HG03378 (cell line): ENCODE measurements at regions not wholly inside any gene's neighbourhood (a gene's known extent, or its start where the extent isn't known, plus 50 kb on each side); places are given as distances from the start of the nearest gene placed in this dataset.
"Not testable (repeated sequence)": the region's sequence is repeated elsewhere in the genome, so short reads cannot be mapped to it uniquely, and the experiment has no call there.

Experiments
- ATAC-seq: cut with Tn5 transposase; IDR thresholded peaks from one replicate; pipeline ENCODE4 v1.9.1; 2021; ENCODE audit warnings: mild to moderate bottlenecking, moderate library complexity; ENCODE audit not compliant: unreplicated experiment

DNA sequence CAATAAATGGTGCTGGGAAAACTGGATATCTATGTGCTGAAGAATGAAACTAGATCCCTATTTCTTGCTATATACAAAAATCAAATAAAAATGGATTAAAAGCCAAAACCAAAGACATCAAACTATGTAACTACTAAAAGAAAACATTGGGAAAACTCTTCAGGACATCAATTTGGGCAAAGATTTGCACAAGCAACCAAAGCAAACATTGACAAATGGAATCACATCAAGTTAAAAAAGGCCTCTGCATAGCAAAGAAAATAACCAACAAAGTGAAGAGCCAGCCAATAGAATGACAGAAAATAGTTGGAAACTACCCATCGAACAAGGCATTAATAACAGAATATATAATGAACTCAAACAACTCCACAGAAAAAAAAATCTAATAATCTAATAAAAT, 1495.3 kb downstream of the SI start:
- ATAC-seq: no peak

DNA sequence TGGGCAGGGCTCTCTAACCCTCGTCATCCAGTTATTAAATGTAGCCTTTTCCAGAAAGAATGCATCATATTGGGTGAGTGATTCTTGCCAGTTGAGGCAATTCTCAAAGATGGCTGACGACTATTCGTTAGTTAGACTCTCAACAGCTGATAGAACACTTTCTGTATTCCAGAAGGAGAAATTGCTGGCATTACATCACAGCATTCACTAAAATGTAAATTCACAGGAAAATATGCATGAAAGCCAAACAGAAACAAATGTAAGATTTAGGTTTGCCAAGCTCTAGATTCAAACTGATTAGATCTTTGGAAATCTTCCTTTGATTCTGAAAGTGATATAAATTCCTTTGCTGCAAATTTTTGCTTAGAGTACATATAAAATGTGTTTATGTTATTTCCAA, 1501.0 kb downstream of the SI start:
- ATAC-seq: no peak

DNA sequence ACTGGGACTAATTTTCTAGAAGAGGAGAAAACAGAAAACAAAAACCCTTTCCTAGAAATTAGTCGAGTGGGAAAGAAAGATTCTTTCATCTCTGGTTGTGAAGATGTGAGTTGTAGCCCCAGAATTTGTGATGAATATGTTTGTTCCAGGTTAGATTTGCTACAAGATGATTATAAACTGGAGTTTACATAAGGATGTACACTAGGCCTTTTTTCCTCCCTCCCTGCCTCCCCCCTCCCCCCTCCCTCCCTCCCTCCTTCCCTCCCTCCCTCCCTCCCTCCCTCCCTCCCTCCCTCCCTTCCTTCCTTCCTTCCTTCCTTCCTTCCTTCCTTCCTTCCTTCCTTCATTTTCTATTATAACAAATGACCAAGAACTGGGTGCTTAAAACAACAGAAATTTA, 1502.0 kb downstream of the SI start:
- no peak for ATAC-seq

DNA sequence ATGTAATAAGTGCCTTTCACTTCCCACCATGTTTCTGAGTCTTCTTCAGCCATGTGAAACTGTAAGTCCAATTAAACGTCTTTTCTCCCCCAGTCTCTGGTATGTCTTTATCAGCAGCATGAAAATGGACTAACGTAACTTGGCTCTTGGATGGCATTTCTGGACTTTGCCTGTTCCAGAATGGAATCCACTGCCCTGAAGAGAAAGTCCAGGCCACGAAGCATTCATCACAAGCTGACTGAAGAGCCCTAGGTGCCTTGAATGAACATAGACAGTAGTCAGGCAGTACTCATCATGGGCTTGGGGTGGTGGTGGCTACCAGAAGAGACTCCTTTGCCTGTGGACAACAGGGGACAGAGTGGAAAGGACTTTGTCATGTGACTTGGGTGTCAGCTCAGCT, 1505.0 kb downstream of the SI start:
- ATAC-seq: no peak

DNA sequence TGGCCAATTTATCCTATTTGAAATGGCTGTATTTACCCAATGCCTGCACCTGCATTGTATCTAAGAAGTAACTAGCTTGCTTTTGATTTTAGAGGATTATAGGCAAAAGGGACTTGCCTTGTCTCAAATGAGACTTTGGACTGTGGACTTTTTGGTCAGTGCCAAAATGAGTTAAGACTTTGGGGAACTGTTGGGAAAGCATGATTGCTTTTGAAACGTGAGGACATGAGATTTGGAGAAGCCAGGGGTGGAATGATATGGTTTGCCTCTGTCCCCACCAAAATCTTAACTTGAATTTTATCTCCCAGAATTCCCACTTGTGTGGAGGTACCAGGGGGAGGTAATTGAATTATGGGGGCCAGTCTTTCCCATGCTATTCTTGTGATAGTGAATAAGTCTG, 1505.4 kb downstream of the SI start:
- ATAC-seq: no peak

DNA sequence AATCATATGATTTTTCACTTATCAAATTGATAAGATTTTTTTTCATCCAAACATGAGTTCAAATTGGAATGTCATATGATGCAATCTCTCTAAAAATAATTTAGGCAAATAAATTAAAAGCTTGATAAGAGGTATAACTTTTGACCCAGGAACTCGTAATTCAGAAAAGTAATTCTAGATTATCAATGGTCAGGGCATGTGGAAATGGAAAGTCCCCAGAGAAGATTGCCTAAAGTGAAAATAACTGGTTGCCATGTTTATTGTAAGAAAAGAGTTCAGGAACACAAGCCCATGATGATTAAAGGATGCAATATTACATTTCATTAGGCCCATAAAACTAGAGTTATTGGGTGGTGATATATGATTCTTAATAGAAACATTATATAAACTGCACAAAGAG, 1514.8 kb downstream of the SI start:
- ATAC-seq: no peak

DNA sequence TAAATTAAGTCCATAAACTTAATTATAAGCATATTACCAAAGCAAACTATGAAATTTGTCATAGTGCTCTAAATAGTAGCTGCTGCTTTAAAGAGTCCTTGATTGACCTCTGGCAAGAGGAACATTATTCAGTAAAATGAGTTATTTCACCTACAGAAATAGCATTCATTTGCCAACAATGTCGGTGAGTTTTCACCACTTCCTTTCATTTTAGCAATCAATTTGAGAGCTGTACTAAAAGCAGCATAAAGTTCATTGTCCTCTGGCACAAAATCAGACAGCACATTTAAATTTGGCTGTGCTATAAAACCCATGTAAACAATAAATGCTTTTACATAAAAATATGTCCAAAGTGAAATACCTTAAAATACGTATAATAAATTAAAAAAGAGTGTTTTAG, 1515.7 kb downstream of the SI start:
- no peak for ATAC-seq

DNA sequence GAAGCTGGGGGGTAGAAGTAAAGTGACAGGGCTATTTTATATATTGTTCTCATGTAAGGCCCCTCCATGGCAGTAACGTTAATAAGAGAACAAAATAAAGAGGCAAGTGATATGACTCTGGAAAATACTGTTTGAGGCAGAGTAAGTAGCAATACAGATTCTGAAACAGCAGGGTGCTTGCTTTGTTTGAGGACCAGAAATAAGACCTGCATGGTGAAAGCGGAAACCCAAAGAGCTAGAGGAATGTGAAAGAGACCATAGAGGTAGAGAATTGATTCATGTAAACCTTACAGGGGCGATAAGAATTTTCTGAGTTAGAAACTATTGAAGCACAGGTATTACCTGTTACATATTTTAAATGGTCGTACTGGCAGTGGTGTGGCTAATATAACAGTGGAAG, 1517.1 kb downstream of the SI start:
- no peak for ATAC-seq

DNA sequence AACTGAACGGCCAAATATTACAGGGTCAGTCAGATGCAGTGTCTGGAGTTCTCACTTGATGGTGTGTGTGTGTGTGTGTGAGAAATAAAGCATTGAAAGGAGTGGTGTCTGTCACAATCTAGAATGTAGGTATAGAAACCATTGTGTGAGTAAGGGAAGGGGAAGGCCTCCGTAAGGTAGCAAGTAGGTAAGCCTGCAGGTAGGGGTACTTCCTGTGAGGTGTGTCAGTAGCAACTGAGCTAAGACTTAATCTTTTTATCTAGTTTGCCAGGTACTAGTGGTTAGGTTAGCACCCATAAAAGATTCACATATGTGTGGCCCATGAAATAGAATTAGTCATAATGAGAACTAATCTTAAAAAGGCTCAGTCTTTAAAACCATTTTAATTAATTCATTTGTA, 1517.8 kb downstream of the SI start:
- ATAC-seq: no peak

DNA sequence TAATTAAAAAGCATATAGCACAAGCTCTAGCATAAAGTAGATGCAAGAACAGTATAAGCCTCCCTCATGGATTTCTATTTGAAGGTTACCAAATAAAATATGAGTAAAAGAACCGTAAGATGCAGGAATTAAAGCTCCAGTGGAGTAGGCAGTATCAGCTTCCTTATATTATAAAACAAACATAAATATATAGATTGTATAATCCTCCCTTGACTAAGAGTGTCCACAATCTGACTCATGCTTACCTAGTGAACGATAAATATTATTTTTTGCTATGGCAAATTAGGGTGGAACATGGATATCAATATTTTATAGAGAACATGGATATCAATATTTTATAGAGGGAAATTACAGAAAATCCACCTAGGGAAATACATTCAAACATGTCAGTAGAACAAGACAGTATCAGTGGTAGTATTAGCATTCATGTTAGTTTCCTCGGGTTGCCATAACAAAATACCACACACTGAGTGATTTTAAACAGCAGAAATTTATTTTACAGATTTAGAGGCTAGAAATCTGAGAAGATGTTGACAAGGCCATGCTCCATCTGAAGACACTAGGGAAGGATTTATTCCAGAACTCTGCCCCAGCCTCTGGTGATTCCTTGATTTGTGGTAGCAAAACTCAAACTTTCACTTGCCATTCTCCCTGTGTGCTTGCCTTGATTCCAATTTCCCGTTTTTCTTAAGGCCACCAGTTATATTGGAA, 1521.3 kb downstream of the SI start:
- no peak for ATAC-seq

DNA sequence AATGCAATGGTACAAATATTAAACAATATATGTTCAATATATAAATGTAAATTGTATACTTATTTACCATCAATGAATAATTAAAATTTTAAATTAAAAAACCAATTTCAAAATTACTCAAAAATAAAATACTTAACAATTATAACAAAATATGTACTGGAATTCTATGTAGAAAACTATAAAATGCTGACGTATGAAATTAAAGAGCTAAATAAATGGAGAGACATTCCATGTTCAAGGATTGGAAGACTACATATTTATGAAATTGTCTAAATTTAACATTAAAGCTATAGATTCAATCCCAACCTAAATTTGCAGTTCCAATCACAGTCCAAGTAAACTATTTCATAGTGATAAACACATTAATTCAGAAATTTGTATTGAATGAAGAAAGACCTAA, 1522.4 kb downstream of the SI start:
- no peak for ATAC-seq

DNA sequence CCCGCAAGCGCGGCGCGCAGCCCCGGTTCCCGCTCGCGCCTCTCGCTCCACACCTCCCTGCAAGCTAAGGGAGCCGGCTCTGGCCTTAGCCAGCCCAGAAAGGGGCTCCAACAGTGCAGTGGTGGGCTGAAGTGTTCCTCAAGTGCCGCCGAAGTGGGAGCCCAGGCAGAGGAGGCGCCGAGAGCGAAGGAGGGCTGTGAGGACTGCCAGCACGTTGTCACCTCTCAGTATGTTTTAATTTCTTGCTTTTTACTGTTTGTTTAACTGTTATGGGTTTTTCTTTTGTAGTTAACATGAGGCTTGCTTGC, 1525.7 kb downstream of the SI start:
- no peak for ATAC-seq

DNA sequence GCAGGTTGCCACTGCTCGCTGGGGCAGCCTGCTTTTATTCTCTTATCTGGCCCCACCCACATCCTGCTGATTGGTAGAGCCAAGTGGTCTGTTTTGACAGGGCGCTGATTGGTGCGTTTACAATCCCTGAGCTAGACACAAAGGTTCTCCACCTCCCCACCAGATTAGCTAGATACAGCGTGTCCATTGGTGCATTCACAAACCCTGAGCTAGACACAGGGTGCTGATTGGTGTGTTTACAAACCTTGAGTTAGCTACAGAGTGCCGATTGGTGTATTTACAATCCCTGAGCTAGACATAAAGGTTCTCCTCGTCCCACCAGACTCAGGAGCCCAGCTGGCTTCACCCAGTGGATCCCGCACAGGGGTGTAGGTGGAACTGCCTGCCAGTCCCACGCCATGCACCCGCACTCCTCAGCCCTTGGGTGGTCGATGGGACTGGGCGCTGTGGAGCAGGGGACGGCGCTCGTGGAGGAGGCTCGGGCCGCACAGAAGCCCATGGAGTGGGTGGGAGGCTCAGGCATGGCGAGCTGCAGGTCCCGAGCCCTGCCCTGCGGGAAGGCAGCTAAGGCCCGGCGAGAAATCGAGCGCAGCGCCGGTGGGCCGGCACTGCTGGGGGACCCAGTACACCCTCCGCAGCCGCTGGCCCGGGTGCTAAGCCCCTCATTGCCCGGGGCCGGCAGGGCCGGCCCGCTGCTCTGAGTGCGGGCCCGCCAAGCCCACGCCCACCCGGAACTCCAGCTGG, 1526.2 kb downstream of the SI start:
- not testable (repeated sequence) for ATAC-seq

DNA sequence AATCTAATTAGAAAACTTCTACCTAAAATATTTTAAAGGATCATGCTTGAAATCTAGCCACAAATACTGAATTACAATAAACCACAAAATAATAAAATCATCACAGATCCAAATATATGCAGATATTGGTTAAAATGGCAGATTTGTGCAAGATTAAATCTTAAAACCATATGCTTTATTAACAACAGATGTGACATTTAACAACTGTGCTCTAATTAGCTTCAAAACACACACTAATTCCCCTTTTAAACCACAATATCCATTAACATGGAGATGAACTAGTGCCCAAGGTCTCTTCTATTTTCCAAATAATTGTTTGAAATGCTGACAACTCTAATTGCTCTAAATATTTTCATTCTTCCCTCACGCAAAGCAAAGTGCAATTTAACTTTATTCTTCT, 1530.3 kb downstream of the SI start:
- no peak for ATAC-seq

DNA sequence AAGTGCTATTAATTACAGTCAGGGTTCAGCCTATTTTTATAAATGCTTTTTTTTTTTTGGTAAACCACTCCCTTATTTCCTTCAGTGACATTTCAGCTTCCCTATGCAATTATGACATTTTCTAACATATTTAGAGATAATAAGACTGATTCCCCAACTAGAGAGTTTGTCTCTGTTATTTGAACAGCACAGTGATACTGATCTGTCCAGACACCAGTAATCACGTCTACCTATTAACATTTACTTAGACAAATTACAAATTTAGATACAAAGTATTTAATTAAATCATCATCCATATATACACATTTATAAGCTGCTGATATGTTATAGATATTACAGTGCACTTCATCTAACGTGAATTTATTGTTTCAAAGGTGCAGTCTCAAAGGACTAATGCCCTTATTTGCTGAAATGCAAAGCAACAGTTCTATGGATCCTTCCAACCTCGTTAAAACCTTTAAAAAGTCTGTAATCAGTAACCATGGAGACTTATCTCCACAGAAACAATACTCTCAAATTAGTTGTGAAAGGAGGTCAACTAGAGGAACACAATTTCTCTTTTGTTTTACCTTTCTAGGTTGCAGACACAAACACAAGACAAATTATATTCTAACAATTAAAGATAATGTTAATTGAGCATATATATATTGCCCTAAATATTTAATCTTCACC, 1531.1 kb downstream of the SI start:
- no peak for ATAC-seq

DNA sequence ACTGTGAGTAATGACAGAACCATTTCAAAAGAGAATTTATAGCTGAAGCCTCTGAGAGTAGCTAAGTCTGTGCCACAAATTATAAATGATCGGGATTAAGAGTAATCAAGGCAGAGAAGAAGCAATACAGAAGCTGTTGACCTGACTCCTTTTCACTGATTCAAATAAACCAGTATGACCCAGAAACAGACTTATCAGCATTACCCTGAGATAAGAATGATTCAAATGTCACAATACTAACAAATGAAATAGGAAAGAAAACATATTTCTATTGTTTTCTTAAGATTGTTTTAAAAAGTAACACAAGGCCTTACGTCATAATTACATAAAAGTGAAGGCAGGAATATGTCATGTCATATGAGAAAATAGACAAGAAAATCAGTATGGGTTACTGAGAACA, 1534.6 kb downstream of the SI start:
- no peak for ATAC-seq

DNA sequence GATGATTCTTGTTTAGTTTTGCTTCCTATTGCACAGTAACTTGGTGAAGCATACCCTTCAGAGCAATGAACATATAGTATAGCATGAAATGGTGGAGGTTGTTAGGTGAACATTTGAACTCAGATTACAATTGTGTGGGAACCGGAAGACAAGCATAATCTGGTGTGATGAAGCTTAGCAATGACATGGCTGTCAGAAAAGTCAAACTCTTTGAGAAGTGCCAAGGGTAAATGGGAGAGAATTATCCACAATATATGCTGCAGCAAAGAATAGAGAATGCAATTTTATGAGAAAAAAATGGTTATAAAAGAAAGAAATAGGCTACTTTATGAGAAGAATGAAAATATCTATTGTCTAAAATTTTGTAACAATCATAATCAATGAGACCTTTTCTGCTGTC, 1536.7 kb downstream of the SI start:
- ATAC-seq: no peak

DNA sequence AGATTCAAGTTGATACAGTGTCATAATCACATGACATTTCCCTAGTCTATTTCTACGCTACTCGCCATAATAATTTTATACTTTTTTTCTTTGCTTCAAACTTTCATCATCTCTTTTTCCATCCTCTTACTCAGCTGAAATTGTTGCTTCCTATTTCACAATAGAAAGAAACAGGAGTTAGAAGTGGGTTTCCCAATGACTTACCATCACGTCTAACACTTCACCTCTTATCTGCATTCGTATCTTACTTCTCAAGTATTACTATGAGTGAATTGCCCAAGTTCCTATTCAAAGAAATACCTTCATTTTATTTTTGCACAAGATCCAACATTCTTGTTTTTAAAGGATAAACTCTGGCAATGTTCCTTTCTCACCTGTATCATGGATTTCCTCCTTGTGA, 1539.9 kb downstream of the SI start:
- ATAC-seq: no peak

DNA sequence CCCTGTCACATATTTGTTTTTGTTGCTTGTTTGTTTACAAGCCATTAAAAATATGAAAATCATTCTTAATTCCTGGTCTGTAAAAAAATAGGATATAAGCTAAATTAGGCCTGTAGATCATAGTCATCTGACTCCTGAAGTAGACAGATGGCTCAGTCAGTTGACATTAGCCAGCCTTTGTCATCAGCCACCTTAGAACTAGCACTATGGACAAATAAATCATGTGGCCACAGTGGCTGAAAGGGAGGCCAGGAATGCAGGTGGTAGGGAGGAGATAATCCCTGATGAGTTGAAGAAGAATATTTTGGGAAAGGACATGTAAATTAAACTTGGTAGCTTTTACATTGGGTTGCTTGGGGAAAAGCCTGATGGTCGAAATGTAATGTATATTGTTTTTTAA, 1544.9 kb downstream of the SI start:
- no peak for ATAC-seq

DNA sequence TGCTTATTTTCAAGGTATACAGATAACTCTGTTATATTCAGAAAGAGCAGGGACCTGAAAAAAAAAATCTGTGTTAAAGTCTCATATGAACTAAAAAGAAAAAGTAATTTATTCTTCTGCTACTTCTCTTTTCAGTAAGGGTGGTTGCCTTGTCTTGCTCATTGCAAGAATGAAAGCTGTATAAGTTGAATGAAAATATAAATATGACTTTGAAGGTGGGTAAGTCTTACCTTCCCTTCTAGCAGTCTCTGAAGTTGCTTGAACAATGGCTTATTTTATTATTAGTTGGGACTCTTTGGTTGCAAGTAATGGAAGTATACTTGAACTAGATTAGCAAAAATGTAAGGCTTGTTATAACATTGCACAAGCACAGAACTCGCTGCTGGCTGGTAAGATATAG, 1554.9 kb downstream of the SI start:
- ATAC-seq: no peak

DNA sequence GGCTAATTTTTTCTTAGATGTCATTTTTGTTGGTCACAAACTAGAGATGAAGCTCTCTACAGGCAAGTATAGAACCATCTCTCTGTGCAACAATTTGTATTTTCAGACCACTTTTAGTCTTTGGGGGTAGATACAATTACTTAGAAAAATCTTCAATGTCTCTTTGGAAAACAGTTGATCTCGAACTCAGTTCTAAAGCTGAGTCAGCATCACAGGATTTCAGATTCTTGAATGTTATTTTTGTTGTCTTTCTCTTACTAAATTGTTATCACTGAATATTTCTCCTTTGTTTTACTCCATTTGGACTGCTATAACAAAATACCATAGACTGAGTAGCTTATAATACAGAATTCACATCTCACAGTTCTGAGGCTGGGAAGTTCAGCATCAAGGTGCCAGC, 1557.0 kb downstream of the SI start:
- ATAC-seq: no peak

DNA sequence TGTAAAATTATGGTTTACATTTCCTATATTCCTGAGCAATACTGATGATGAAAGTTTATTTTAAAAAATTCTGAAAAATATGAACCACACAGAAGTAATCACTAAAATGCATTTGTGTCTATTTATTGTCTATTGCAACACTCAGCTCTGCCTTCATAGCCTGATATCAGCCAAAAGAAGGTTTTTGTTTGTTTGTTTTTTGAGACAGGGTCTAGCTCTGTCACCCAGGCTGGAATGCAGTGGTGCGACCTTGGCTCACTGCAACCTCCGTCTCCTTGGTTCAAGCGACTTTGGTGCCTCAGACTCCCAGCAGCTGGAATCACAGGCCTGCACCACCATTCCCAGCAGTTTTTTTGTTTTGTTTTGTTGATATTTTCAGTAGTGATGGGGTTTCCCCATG, 1560.2 kb downstream of the SI start:
- ATAC-seq: no peak
